ENCODE measurements at regions not wholly inside any gene's neighbourhood (a gene's known extent, or its start where the extent isn't known, plus 50 kb on each side); places are given as distances from the start of the nearest gene placed in this dataset.

GRCh38 chr6:74762841-74763240, 443.0 kb downstream of the COL12A1 start:
- no peaks in the 10 kb centered on the region for H3K4me1 ChIP-seq (ENCODE audit: control insufficient read depth in 3 of 3, insufficient read depth in 3 of 3, low read length in 3 of 3)

GRCh38 chr6:74757813-74758212, 448.0 kb downstream of the COL12A1 start:
- H3K36me3 ChIP-seq (ENCODE audit: control insufficient read depth in 3 of 3, insufficient read depth in 3 of 3, low read length in 3 of 3), result no peaks in the 10 kb centered on the region
- H3K9ac ChIP-seq (ENCODE audit: low read depth in 1 of 3, low read length in 3 of 3), result no peak overlapping the region
- H3K4me3 ChIP-seq (ENCODE audit: low read length in 3 of 3), result no peak overlapping the region
- H3K4me1 ChIP-seq (ENCODE audit: control insufficient read depth in 3 of 3, insufficient read depth in 3 of 3, low read length in 3 of 3), result no peaks in the 10 kb centered on the region
- no peaks in the 10 kb centered on the region for H3K9me3 ChIP-seq (ENCODE audit: control insufficient read depth in 3 of 3, low read length in 3 of 3)
- H3K27me3 ChIP-seq (ENCODE audit: control insufficient read depth in 3 of 3, insufficient read depth in 3 of 3, low read length in 3 of 3), result no peaks in the 10 kb centered on the region
- no peak overlapping the region for H3K27ac ChIP-seq (ENCODE audit: low read depth, low read length)

More at GRCh38 chr6:74762841-74763240, 443.0 kb downstream of the COL12A1 start:
- Histone ChIP-seq H3K4me3 (ENCODE audit: low read length in 3 of 3) (no peak overlapping the region), H3K36me3 (ENCODE audit: control insufficient read depth in 3 of 3, insufficient read depth in 3 of 3, low read length in 3 of 3) (no peaks in the 10 kb centered on the region), H3K9ac (ENCODE audit: low read depth in 1 of 3, low read length in 3 of 3) (no peak overlapping the region), H3K9me3 (ENCODE audit: control insufficient read depth in 3 of 3, low read length in 3 of 3) (no peaks in the 10 kb centered on the region), H3K27me3 (ENCODE audit: control insufficient read depth in 3 of 3, insufficient read depth in 3 of 3, low read length in 3 of 3) (no peaks in the 10 kb centered on the region), H3K27ac (ENCODE audit: low read depth, low read length) (no peak overlapping the region)

- Histone ChIP-seq H3K9me3 (ENCODE audit: control insufficient read depth in 3 of 3, low read length in 3 of 3) (no peaks in the 10 kb centered on the region), H3K27me3 (ENCODE audit: control insufficient read depth in 3 of 3, insufficient read depth in 3 of 3, low read length in 3 of 3) (no peaks in the 10 kb centered on the region), H3K27ac (ENCODE audit: low read depth, low read length) (no peak overlapping the region), H3K9ac (ENCODE audit: low read depth in 1 of 3, low read length in 3 of 3) (no peak overlapping the region), H3K4me3 (ENCODE audit: low read length in 3 of 3) (no peak overlapping the region), H3K36me3 (ENCODE audit: control insufficient read depth in 3 of 3, insufficient read depth in 3 of 3, low read length in 3 of 3) (no peaks in the 10 kb centered on the region), H3K4me1 (ENCODE audit: control insufficient read depth in 3 of 3, insufficient read depth in 3 of 3, low read length in 3 of 3) (no peaks in the 10 kb centered on the region)
Measured at GRCh38 chr6:74756923-74757322, 448.9 kb downstream of the COL12A1 start.

- H3K4me1 ChIP-seq (ENCODE audit: control insufficient read depth in 3 of 3, insufficient read depth in 3 of 3, low read length in 3 of 3), result no peaks in the 10 kb centered on the region
- no peaks in the 10 kb centered on the region for H3K27me3 ChIP-seq (ENCODE audit: control insufficient read depth in 3 of 3, insufficient read depth in 3 of 3, low read length in 3 of 3)
- H3K36me3 ChIP-seq (ENCODE audit: control insufficient read depth in 3 of 3, insufficient read depth in 3 of 3, low read length in 3 of 3), result no peaks in the 10 kb centered on the region
- H3K27ac ChIP-seq (ENCODE audit: low read depth, low read length), result no peak overlapping the region
- no peaks in the 10 kb centered on the region for H3K9me3 ChIP-seq (ENCODE audit: control insufficient read depth in 3 of 3, low read length in 3 of 3)
- H3K9ac ChIP-seq (ENCODE audit: low read depth in 1 of 3, low read length in 3 of 3), result no peak overlapping the region
- no peak overlapping the region for H3K4me3 ChIP-seq (ENCODE audit: low read length in 3 of 3)
Measured at GRCh38 chr6:74755778-74756177, 450.1 kb downstream of the COL12A1 start.

- H3K9me3 ChIP-seq (ENCODE audit: control insufficient read depth in 3 of 3, low read length in 3 of 3), result no peaks in the 10 kb centered on the region
- H3K4me1 ChIP-seq (ENCODE audit: control insufficient read depth in 3 of 3, insufficient read depth in 3 of 3, low read length in 3 of 3), result no peaks in the 10 kb centered on the region
- no peak overlapping the region for H3K27ac ChIP-seq (ENCODE audit: low read depth, low read length)
- no peaks in the 10 kb centered on the region for H3K27me3 ChIP-seq (ENCODE audit: control insufficient read depth in 3 of 3, insufficient read depth in 3 of 3, low read length in 3 of 3)
- no peaks in the 10 kb centered on the region for H3K36me3 ChIP-seq (ENCODE audit: control insufficient read depth in 3 of 3, insufficient read depth in 3 of 3, low read length in 3 of 3)
- H3K9ac ChIP-seq (ENCODE audit: low read depth in 1 of 3, low read length in 3 of 3), result no peak overlapping the region
- H3K4me3 ChIP-seq (ENCODE audit: low read length in 3 of 3), result no peak overlapping the region
Measured at GRCh38 chr6:74755196-74755595, 450.7 kb downstream of the COL12A1 start.

GRCh38 chr6:74753883-74754600, 451.8 kb downstream of the COL12A1 start:
- no peaks in the 10 kb centered on the region for H3K4me1 ChIP-seq (ENCODE audit: control insufficient read depth in 3 of 3, insufficient read depth in 3 of 3, low read length in 3 of 3)
- H3K36me3 ChIP-seq (ENCODE audit: control insufficient read depth in 3 of 3, insufficient read depth in 3 of 3, low read length in 3 of 3), result no peaks in the 10 kb centered on the region
- no peak overlapping the region for H3K27ac ChIP-seq (ENCODE audit: low read depth, low read length)
- no peaks in the 10 kb centered on the region for H3K27me3 ChIP-seq (ENCODE audit: control insufficient read depth in 3 of 3, insufficient read depth in 3 of 3, low read length in 3 of 3)
- H3K4me3 ChIP-seq (ENCODE audit: low read length in 3 of 3), result no peak overlapping the region
- H3K9me3 ChIP-seq (ENCODE audit: control insufficient read depth in 3 of 3, low read length in 3 of 3), result no peaks in the 10 kb centered on the region
- no peak overlapping the region for H3K9ac ChIP-seq (ENCODE audit: low read depth in 1 of 3, low read length in 3 of 3)

GRCh38 chr6:74752303-74752702, 453.6 kb downstream of the COL12A1 start:
- Histone ChIP-seq H3K4me1 (ENCODE audit: control insufficient read depth in 3 of 3, insufficient read depth in 3 of 3, low read length in 3 of 3) (no peaks in the 10 kb centered on the region), H3K9me3 (ENCODE audit: control insufficient read depth in 3 of 3, low read length in 3 of 3) (no peaks in the 10 kb centered on the region), H3K4me3 (ENCODE audit: low read length in 3 of 3) (no peak overlapping the region), H3K36me3 (ENCODE audit: control insufficient read depth in 3 of 3, insufficient read depth in 3 of 3, low read length in 3 of 3) (no peaks in the 10 kb centered on the region), H3K27ac (ENCODE audit: low read depth, low read length) (no peak overlapping the region), H3K27me3 (ENCODE audit: control insufficient read depth in 3 of 3, insufficient read depth in 3 of 3, low read length in 3 of 3) (no peaks in the 10 kb centered on the region), H3K9ac (ENCODE audit: low read depth in 1 of 3, low read length in 3 of 3) (no peak overlapping the region)

- no peaks in the 10 kb centered on the region for H3K9me3 ChIP-seq (ENCODE audit: control insufficient read depth in 3 of 3, low read length in 3 of 3)
- H3K27ac ChIP-seq (ENCODE audit: low read depth, low read length), result no peak overlapping the region
- H3K27me3 ChIP-seq (ENCODE audit: control insufficient read depth in 3 of 3, insufficient read depth in 3 of 3, low read length in 3 of 3), result no peaks in the 10 kb centered on the region
- no peak overlapping the region for H3K4me3 ChIP-seq (ENCODE audit: low read length in 3 of 3)
- H3K36me3 ChIP-seq (ENCODE audit: control insufficient read depth in 3 of 3, insufficient read depth in 3 of 3, low read length in 3 of 3), result no peaks in the 10 kb centered on the region
- H3K9ac ChIP-seq (ENCODE audit: low read depth in 1 of 3, low read length in 3 of 3), result no peak overlapping the region
- no peaks in the 10 kb centered on the region for H3K4me1 ChIP-seq (ENCODE audit: control insufficient read depth in 3 of 3, insufficient read depth in 3 of 3, low read length in 3 of 3)
Measured at GRCh38 chr6:74750826-74751225, 455.0 kb downstream of the COL12A1 start.

- Histone ChIP-seq H3K4me3 (ENCODE audit: low read length in 3 of 3) (no peak overlapping the region), H3K9ac (ENCODE audit: low read depth in 1 of 3, low read length in 3 of 3) (no peak overlapping the region), H3K9me3 (ENCODE audit: control insufficient read depth in 3 of 3, low read length in 3 of 3) (no peaks in the 10 kb centered on the region), H3K27me3 (ENCODE audit: control insufficient read depth in 3 of 3, insufficient read depth in 3 of 3, low read length in 3 of 3) (no peaks in the 10 kb centered on the region), H3K36me3 (ENCODE audit: control insufficient read depth in 3 of 3, insufficient read depth in 3 of 3, low read length in 3 of 3) (no peaks in the 10 kb centered on the region), H3K27ac (ENCODE audit: low read depth, low read length) (no peak overlapping the region), H3K4me1 (ENCODE audit: control insufficient read depth in 3 of 3, insufficient read depth in 3 of 3, low read length in 3 of 3) (no peaks in the 10 kb centered on the region)
Measured at GRCh38 chr6:74749211-74750147, 456.4 kb downstream of the COL12A1 start.

- H3K4me3 ChIP-seq (ENCODE audit: low read length in 3 of 3), result no peak overlapping the region
- H3K4me1 ChIP-seq (ENCODE audit: control insufficient read depth in 3 of 3, insufficient read depth in 3 of 3, low read length in 3 of 3), result no peaks in the 10 kb centered on the region
- no peak overlapping the region for H3K9ac ChIP-seq (ENCODE audit: low read depth in 1 of 3, low read length in 3 of 3)
- H3K9me3 ChIP-seq (ENCODE audit: control insufficient read depth in 3 of 3, low read length in 3 of 3), result no peaks in the 10 kb centered on the region
- H3K27me3 ChIP-seq (ENCODE audit: control insufficient read depth in 3 of 3, insufficient read depth in 3 of 3, low read length in 3 of 3), result no peaks in the 10 kb centered on the region
- no peak overlapping the region for H3K27ac ChIP-seq (ENCODE audit: low read depth, low read length)
- no peaks in the 10 kb centered on the region for H3K36me3 ChIP-seq (ENCODE audit: control insufficient read depth in 3 of 3, insufficient read depth in 3 of 3, low read length in 3 of 3)
Measured at GRCh38 chr6:74745670-74746069, 460.2 kb downstream of the COL12A1 start.

Measured in skeletal muscle tissue (tissue), 3 donors.